Panc1 (cell line): ENCODE measurements at regions not wholly inside any gene's neighbourhood (a gene's known extent, or its start where the extent isn't known, plus 50 kb on each side); places are given as distances from the start of the nearest gene placed in this dataset.

Experiments
- CTCF ChIP-seq: fragments of 450-650 bp; IDR thresholded peaks from 2 replicates; pipeline ENCODE4 v1.5.1; 2017; ENCODE audit warnings: mild to moderate bottlenecking
- POLR2AphosphoS5 ChIP-seq: IDR thresholded peaks from 2 replicates; pipeline ENCODE4 v1.6.1; 2012; ENCODE audit warnings: mild to moderate bottlenecking, low read depth, low read length, moderate library complexity

GRCh38 chr5:13510616-13511015 lies 433.9 kb downstream of the DNAH5 start:
- TF ChIP-seq CTCF (no peak), POLR2AphosphoS5 (no peak)
